ENCODE measurements at regions not wholly inside any gene's neighbourhood (a gene's known extent, or its start where the extent isn't known, plus 50 kb on each side); places are given as distances from the start of the nearest gene placed in this dataset.
"Not testable (repeated sequence)": the region's sequence is repeated elsewhere in the genome, so short reads cannot be mapped to it uniquely, and the experiment has no call there.

DNA sequence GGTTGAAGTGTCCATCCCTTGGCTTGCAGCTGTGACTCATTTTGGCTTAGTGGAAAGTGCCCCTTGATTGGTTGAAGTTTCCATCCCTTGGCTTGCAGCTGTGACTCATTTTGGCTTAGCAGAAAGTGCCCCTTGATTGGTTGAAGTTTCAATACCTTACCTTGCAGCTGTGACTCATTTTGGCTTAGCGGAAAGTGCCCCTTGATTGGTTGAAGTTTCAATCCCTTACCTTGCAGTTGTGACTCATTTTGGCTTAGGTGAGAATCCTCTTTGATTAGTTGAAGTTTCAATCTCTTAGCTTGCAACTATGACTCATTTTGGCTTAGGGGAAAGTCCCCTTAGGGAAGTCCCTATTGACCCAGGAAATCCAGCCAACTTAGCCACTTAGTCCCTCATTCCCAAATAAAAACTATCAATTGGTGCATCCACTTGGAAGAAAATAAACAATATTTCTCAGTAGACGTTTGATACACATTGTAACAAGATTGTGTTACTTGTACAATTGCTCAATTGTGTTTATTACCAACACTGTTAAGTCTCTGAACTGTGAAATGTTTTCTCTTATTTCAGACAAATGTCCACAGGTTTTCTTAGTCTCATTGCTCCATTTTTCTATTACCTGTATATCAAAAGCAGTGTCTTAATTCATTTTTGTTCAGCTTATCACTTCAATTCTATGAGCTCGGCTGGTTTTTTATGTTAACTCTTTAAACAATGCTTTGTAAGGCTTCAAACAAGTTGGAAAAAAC lies 2308.8 kb upstream of the ACO1 start:
- Mint-ChIP-seq H3K4me3 (no peak overlapping the region), H3K36me3 (no peaks in the 10 kb centered on the region), H3K27ac (peak overlapping the region in 1 of 3 donors; percentile 25), H3K27me3 (no peaks in the 10 kb centered on the region), H3K4me1 (peaks cover 0 to 6% (median 5%) of the 10 kb centered on the region in 3 donors), H3K9me3 (peaks cover 5 to 17% (median 6%) of the 10 kb centered on the region in 3 donors)

DNA sequence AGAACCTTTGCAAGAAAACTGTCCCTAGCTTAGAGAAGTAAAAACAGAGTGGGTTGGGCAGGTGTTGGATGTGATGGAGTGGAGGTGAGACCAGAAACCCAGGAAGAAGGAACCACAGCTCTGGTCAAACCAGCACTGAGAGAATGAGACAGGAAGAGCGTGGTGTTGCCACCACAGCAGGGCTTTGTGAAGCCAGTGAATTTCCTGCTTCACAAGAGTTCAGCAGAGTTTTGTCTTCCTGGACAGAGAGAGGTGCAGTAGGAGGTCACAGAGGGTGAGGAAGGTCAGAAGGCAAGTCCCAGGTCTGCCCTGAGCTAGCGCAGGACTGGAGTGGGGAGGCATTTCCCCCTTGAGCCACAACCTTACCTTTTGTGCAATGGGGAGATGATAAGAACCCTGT lies 2306.2 kb upstream of the ACO1 start:
- Mint-ChIP-seq H3K4me3 (no peak overlapping the region), H3K4me1 (peaks cover 0 to 6% (median 5%) of the 10 kb centered on the region in 3 donors), H3K27me3 (no peaks in the 10 kb centered on the region), H3K36me3 (no peaks in the 10 kb centered on the region), H3K9me3 (peaks cover 3 to 9% (median 3%) of the 10 kb centered on the region in 3 donors), H3K27ac (no peak overlapping the region)

DNA sequence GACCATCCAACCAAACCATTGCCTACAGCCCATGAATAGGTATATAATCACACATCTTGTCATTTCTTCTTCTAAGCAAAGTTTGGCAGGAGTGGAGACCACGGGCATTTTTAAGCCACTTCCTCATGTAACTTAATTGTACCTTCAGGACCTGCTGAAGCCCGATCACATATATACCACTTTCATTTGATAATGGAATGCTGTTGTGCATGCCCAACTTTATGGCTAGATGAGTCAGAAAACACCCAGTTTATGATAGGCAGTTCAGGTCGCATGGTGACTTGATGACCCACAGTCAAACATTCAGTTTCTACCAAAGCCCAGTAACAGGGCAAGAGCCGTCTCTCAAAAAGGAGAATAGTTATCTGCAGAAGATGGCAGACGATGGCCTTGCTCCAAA lies 2295.0 kb upstream of the ACO1 start:
- peaks cover 0 to 10% (median 5%) of the 10 kb centered on the region in 3 donors for H3K9me3 Mint-ChIP-seq

DNA sequence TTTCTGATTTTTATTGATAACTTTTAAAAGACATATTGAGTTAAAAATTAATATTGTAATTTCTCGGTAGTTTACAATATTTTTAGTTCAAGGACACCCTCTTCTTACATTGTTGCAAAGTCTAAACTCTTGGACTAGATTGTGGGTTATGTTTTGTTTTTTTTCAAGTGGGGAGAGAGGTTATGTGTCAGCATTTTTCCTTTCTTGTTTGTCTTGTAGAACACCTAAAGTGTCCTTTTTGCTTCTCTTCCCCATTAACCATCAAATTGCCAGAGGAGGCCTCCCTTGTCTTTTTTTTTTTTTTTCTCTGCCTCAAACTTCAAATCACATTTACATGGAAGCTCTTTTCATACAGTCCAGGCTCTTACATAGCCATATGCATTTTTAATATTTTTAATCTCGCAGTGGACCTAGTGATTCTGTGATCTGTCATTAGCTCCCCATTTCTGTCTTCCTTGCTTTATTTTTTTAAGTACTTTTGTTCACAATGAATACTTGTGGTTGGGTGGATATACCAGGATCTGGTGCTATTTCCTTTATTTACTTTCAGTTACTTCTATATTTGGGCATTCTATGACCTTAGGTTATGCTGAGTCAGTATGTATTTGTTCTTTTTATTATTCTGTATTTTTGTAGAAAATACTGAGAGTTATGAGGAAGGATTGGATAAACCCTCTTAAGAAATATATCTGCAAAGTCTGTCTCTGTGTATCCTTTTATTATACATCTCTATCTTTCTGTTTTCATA lies 2280.6 kb upstream of the ACO1 start:
- Mint-ChIP-seq H3K36me3 (no peaks in the 10 kb centered on the region), H3K27ac (no peak overlapping the region), H3K27me3 (no peaks in the 10 kb centered on the region), H3K9me3 (peaks cover 2 to 5% (median 4%) of the 10 kb centered on the region in 3 donors), H3K4me1 (no peaks in the 10 kb centered on the region), H3K4me3 (no peak overlapping the region)

More for the DNA sequence above, 2295.0 kb upstream of the ACO1 start:
- Mint-ChIP-seq H3K36me3 (peaks cover 2% of the 10 kb centered on the region), H3K27me3 (no peaks in the 10 kb centered on the region), H3K4me1 (no peaks in the 10 kb centered on the region), H3K4me3 (no peak overlapping the region), H3K27ac (peak overlapping the region in 1 of 3 donors; percentile 27)

DNA sequence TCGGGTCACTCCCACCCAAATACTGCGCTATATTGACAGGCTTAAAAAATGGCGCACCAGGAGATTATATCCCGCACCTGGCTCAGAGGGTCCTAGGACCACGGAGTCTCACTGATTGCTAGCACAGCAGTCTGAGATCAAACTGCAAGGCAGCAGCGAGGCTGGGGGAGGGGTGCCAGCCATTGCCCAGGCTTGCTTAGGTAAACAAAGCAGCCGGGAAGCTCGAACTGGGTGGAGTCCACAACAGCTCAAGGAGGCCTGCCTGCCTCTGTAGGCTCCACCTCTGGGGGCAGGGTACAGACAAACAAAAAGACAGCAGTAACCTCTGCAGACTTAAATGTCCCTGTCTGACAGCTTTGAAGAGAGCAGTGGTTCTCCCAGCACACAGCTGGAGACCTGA lies 2277.3 kb upstream of the ACO1 start:
- H3K36me3 Mint-ChIP-seq, H3K4me1 Mint-ChIP-seq, H3K9me3 Mint-ChIP-seq, H3K27me3 Mint-ChIP-seq, H3K27ac Mint-ChIP-seq, H3K4me3 Mint-ChIP-seq: not testable (repeated sequence)

DNA sequence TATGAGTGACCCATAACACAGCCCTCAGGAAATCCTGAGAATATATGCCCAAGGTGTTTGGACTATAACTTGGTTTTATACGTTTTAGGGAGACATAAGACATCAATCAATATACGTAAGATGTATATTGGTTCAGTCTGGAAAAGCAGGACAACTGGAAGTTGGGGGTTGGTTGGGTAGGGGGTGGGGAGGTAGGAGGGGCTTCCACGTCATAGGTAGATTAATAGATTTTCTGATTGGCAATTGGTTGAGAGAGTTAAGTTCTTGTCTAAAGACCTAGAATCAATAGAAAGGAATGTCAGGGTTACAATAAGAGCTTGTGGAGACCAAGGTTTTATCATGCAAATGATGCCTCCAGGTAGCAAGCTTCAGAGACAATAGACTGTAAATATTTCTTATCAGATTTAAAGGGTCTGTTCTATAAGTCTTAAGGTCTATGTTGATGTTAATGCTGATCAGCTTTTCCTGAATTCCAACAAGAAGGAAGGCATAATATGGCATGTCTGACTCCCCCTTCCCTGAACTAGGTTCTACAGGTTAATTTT lies 2267.7 kb upstream of the ACO1 start:
- peaks cover 0 to 15% (median 2%) of the 10 kb centered on the region in 3 donors for H3K9me3 Mint-ChIP-seq
- no peaks in the 10 kb centered on the region for H3K36me3 Mint-ChIP-seq
- peak overlapping the region in 1 of 4 donors; percentile 55 for H3K4me3 Mint-ChIP-seq
- H3K27me3 Mint-ChIP-seq = no peaks in the 10 kb centered on the region
- H3K27ac Mint-ChIP-seq = no peak overlapping the region
- no peaks in the 10 kb centered on the region for H3K4me1 Mint-ChIP-seq

DNA sequence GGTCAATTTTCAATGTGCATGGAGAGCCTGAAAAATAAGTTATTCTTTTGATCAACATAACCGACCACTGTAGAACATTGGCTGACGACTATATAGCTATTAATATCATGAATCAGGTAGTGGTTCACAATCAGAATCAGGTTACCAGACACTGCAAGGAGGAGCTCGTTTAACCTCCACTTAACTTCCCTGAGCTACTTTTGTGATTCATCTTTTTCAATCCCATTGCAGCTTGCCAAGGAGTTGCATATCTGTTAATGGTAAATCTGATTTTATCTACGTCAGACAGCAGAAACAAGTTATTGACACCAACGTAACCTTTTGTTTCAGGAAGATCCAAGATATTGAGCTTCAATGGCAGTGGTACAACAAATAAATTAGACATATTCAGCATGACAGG lies 2263.8 kb upstream of the ACO1 start:
- Mint-ChIP-seq H3K4me3 (no peak overlapping the region), H3K4me1 (no peaks in the 10 kb centered on the region), H3K9me3 (peaks cover 0 to 3% (median under 1%) of the 10 kb centered on the region in 3 donors), H3K36me3 (no peaks in the 10 kb centered on the region), H3K27ac (no peak overlapping the region), H3K27me3 (no peaks in the 10 kb centered on the region)

DNA sequence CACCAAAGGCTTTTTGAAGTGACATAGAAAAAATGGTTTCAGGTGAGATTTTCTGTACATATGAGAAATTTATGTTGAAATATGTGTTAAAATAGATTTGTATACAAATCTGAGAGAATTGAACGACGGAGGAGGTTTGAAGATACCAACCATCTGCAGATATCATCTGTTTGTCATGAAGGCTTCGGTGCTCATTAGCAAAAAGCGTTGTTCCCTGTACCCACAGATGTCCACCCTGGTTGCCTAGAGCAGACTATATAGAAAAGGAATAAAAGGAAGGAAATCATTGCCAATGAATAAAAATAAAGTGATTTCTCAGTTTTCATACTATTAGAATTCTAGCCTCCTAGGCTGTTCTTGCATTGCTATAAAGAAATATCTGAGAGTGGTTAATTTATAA lies 2262.8 kb upstream of the ACO1 start:
- Mint-ChIP-seq H3K27me3 (no peaks in the 10 kb centered on the region), H3K4me3 (no peak overlapping the region), H3K4me1 (no peaks in the 10 kb centered on the region), H3K27ac (no peak overlapping the region), H3K9me3 (peaks cover 0 to 3% (median 0%) of the 10 kb centered on the region in 3 donors), H3K36me3 (no peaks in the 10 kb centered on the region)

DNA sequence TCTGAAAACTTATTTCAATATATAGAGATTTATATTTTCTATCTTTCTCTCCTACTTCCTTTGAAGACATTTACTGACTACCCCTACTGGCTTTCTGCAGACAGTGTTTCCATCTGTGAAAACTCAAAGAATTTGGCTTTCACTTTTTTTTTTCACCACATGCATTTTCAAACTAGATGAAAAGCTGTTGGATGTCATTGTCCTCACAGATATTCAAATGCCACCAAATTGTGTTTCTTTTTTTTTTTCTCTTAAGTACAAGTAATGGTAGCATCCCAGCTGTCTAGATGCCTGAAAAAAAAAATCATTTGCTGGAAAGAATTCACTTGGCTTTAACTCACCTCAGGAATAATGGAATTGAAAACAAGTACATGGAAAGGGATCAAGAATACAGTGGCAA lies 2258.6 kb upstream of the ACO1 start:
- H3K36me3 Mint-ChIP-seq = no peaks in the 10 kb centered on the region
- H3K9me3 Mint-ChIP-seq = peaks cover 0 to 3% (median 0%) of the 10 kb centered on the region in 3 donors
- H3K27me3 Mint-ChIP-seq = no peaks in the 10 kb centered on the region
- H3K27ac Mint-ChIP-seq = no peak overlapping the region
- H3K4me3 Mint-ChIP-seq = no peak overlapping the region
- H3K4me1 Mint-ChIP-seq = no peaks in the 10 kb centered on the region

DNA sequence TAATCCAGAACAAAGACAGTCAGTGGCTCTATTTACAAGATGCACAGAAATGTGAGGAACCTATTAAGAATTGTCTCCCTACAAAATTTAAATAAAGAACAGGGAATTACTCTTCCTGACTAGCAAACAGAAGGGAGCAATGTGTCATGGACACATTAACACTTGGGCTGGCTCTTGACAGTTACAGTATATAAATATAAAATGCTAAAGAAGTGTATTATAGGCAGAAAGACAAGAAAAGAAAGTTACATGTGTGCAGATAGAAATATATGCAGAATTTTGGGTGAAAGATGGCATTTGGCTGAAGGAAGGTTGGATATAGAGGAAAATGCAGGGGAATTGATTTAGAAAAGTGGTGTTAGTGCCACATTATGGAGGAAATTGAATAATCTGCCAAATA lies 2257.1 kb upstream of the ACO1 start:
- Mint-ChIP-seq H3K36me3 (no peaks in the 10 kb centered on the region), H3K27me3 (no peaks in the 10 kb centered on the region), H3K9me3 (peaks cover 0 to 3% (median 0%) of the 10 kb centered on the region in 3 donors), H3K4me1 (no peaks in the 10 kb centered on the region), H3K4me3 (no peak overlapping the region), H3K27ac (no peak overlapping the region)

DNA sequence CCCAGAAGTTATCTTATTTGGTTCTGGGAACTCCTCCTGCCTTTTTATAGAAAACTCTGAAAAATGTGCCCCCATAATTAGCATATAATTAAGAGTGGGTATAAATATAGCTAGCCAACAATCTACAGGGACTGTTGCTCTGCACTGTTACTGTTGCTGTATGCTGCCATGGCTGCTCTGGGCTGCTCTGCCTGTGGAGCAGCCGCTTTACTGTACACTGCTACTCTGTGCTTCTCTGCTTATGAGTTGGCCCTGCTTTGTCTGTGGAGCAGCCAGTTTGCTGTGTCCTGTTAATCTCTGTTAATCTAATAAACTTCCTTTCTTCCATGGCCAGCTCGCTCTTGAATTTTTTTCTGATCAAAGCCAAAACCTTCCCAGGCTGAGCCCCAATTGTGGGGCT lies 2244.0 kb upstream of the ACO1 start:
- H3K36me3 Mint-ChIP-seq = no peaks in the 10 kb centered on the region
- H3K4me1 Mint-ChIP-seq = no peaks in the 10 kb centered on the region
- no peaks in the 10 kb centered on the region for H3K27me3 Mint-ChIP-seq
- H3K4me3 Mint-ChIP-seq = no peak overlapping the region
- H3K27ac Mint-ChIP-seq = no peak overlapping the region
- peaks cover 5 to 10% (median 5%) of the 10 kb centered on the region in 3 donors for H3K9me3 Mint-ChIP-seq

DNA sequence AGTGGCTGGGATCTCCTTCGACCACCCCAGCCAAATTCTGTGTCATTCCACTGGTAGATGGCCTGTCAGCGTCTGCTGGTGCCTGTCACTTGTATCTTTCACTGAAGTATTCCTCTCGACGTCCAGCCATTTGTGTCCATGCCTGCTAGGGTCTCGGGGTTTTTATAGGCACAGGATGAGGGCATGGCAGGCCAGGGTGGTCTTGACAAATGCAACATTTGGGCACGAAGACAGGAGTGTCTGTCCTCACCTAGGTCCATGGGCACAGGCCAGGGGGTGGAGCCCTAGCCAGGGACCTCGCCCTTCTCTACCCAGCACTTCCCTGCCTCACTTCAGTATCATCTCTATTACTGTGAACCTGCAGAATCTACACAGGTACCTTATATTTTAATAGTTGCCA lies 2223.9 kb upstream of the ACO1 start:
- no peaks in the 10 kb centered on the region for H3K36me3 Mint-ChIP-seq
- H3K4me3 Mint-ChIP-seq = no peak overlapping the region
- peaks cover 0 to 4% (median 3%) of the 10 kb centered on the region in 3 donors for H3K9me3 Mint-ChIP-seq
- H3K4me1 Mint-ChIP-seq = no peaks in the 10 kb centered on the region
- H3K27me3 Mint-ChIP-seq = no peaks in the 10 kb centered on the region
- H3K27ac Mint-ChIP-seq = no peak overlapping the region

DNA sequence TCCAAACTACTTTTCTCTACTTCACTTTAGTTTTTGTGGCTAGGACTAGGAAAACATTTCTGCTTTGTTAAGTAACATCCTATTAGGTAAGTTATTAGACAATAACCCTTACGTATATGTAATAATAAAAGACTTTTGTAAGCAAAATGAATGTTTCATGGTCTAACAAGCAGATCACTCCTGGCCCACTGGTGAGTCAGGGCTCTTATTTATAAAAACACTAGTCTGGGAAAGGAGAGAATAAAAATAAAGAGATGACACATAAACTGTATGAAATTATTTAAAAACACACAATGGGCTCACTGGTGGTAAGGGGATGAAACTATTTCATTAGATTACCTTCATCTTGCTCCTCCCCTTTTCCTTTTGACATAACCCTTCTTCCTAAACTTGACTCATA lies 2212.2 kb upstream of the ACO1 start:
- peaks cover 2 to 27% (median 4%) of the 10 kb centered on the region in 3 donors for H3K9me3 Mint-ChIP-seq
- no peak overlapping the region for H3K27ac Mint-ChIP-seq
- no peaks in the 10 kb centered on the region for H3K36me3 Mint-ChIP-seq
- no peaks in the 10 kb centered on the region for H3K27me3 Mint-ChIP-seq
- no peak overlapping the region for H3K4me3 Mint-ChIP-seq
- H3K4me1 Mint-ChIP-seq = no peaks in the 10 kb centered on the region

DNA sequence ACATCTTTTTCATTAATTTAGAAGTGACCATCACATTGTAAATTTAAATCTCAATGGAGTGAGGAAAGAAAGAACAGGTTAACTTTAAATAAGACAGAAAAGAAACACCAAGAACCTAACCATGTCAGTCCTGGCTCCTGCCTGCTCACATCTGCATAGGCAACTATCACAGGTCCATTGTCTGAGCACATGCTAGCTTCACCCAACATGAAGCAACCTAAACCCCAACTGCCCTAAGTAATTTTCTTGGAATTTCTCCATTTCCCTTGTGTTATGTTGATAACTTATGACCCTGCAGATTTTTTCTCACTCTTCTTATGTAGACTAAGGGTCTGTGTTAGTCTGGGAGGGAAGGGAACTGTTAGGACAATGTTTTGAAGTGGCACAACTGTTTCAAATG lies 2205.8 kb upstream of the ACO1 start:
- no peaks in the 10 kb centered on the region for H3K27me3 Mint-ChIP-seq
- H3K4me1 Mint-ChIP-seq = no peaks in the 10 kb centered on the region
- peaks cover 1 to 10% (median 5%) of the 10 kb centered on the region in 3 donors for H3K9me3 Mint-ChIP-seq
- no peak overlapping the region for H3K4me3 Mint-ChIP-seq
- H3K36me3 Mint-ChIP-seq = no peaks in the 10 kb centered on the region
- no peak overlapping the region for H3K27ac Mint-ChIP-seq

DNA sequence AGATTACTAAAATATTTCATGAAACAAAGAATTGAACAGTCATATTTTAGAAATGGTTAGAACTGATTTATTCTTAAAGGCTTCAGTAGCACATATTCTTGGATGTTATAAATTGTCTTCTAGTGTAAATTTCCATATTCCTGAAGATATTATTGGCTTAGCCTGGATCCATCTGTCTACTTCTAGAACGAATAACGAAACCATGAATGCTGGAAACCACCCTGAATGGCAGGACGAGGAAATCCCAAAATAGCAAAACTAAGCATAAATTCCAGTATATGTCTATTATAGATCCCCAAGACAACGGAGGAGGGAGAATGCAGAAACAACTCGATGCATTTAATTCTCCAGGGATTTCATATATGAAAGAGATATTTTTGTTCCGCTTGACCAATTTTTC lies 2191.0 kb upstream of the ACO1 start:
- no peaks in the 10 kb centered on the region for H3K36me3 Mint-ChIP-seq
- peaks cover 0 to 36% (median 3%) of the 10 kb centered on the region in 3 donors for H3K9me3 Mint-ChIP-seq
- no peaks in the 10 kb centered on the region for H3K27me3 Mint-ChIP-seq
- no peak overlapping the region for H3K27ac Mint-ChIP-seq
- H3K4me1 Mint-ChIP-seq = no peaks in the 10 kb centered on the region
- no peak overlapping the region for H3K4me3 Mint-ChIP-seq

All from IgD-negative memory B cell (primary cell).